ENCODE measurements at regions not wholly inside any gene's neighbourhood (a gene's known extent, or its start where the extent isn't known, plus 50 kb on each side); places are given as distances from the start of the nearest gene placed in this dataset.
A peak's percentile ranks its signal among the peaks of the same experiment; 100 is the strongest.

DNA sequence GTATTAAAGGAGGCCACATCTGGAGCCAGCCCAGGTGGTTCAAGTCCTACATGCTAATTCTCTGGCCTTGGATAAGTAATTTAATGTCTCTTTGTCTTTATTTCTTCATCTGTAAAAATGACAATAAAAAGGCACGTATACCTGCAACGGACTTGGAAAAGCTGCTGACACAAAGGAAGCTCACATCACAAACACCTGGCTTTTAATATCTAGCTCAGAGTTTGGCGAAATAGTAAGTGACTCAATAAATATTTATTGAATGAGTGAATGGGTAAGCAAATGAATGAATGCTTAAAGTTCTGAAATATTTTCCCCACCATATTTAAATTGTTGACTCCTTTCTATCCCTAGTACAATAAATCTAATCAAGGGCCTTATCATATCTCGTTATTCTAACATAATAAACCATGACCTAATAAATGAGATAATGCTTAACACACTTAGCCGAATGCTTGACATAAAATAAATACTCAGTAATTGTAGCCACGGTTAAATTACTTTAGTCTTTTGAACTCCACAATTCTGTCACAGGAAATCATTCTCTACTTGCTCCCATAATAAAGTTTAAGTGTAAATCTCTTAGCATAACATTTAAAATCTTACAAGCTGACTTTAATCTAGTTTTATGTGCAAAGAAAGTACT is 74.7 kb upstream of the PALMD start:
- DNase-seq (ENCODE audit: low read depth): no peak

DNA sequence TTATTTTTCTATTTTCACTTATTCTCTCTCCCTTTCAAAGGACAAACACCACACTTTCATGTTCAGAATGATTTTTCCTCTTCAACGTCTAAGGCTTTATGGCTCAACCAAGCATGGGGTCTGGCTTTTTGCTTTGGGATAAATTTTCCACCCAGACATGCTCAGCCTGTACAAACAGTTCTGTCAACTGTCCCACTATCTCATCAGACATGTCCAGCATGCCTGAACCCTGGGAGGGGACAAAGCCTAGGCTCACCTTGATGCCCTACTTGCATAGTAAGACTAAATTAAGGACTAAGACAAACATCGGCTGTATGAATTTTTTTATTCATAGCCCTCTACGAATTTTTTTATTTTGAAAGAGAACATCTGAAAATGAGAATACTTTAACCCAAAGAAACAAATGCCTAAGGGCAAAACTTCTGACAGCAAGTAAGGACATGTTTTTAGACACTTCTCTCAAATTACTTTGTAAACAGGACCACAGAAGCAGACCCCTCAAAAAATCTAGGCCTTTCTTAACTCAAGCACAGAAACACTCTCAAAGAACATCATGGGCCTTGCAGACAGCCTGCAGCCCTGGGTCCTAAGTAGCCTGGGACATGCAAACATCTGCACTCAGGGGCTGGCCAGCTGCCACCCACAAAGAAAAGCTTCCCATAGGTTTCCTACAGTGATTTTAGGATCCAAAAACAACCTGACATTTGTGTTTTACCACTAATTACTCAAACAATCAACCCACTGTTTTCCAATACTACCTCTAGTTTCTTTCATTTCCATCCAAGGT is 72.3 kb upstream of the PALMD start:
- no peak for DNase-seq (ENCODE audit: low read depth)

DNA sequence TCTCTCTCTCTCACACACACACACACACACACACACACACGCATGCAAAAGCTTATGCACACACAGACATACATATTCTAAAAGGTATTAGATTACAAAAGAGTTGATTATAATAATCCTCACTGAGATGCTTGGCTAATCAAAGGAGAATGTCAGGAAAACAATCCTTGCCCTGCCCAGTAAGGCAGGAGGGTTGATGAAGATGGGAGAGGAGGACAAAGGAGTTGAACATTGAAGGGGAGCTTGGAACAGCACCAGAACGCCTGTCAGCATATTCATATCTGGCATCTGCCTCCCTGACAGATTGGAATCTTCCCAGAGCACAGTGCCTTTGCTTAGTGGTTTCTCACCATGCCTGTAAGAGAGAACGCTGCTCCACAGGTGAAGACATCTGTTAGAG is 68.6 kb upstream of the PALMD start:
- DNase-seq (ENCODE audit: low read depth): no peak

- DNase-seq (ENCODE audit: low read depth): no peak
Measured at GRCh38 chr1:99579691-99580172, 66.2 kb upstream of the PALMD start.

GRCh38 chr1:99580451-99580850 is 65.5 kb upstream of the PALMD start:
- no peak for DNase-seq (ENCODE audit: low read depth)

DNA sequence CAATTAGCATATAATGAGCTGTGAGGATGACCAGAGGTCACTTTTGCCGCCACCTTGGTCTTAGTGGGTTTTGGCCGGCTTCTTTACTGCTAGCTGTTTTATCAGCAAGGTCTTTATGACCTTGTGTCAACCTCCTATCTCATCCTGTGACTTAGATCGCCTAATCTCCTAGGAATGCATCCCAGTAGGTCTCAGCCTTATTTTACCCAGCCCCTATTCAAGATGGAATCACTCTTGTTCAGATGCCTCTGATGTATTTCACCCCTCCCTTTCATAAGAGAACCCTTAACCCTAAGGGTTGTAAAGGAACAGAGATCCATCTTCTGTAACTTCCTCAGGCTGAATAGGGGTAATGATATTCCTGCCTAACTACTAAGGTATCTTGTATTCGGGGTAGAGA is 58.9 kb upstream of the PALMD start:
- no peak for DNase-seq (ENCODE audit: low read depth)

GRCh38 chr1:99589186-99589636 is 56.7 kb upstream of the PALMD start:
- DNase-seq (ENCODE audit: low read depth): no peak

- peak; percentile 98 for DNase-seq (ENCODE audit: low read depth)
Measured at GRCh38 chr1:99590578-99591209, 55.2 kb upstream of the PALMD start.

GRCh38 chr1:99591886-99592285 is 54.0 kb upstream of the PALMD start:
- no peak for DNase-seq (ENCODE audit: low read depth)

DNA sequence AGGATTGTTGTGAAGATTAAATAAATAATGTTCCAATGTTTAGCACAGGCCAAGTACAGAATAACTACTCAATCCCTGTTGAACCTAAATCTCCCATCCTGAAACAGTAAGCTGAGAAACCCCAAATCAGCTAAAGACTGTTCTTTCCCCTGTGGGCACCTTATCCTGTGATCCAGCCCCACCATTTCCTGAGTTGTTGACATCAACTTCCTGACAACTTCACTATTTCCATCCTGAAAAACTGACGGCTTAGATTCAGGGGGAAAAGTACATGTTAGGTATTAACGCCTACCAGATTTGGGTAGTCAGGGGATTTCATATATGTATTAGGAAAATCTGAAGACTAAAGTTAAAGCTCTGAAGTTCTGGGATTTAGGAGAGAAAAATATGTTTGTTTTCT is 51.7 kb upstream of the PALMD start:
- DNase-seq (ENCODE audit: low read depth): no peak

DNA sequence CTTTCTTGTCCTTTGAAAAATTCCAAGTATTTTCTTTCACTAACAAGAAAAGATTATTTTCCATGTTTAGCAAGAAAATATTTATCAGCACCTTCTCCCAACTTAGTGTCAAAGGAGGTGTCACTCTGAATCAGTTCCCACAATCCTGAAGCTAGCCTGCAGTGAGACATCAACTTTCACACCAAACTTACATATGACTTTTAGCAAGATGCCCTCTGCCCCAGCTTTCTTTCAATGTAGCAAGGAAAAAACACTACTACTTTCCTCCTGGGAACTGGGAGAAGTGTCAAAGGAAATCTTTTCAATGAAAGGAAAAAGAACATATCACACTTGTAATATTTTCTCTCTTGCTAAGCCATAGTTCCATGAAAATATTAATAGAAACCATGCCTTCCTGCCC is 50.9 kb upstream of the PALMD start:
- DNase-seq (ENCODE audit: low read depth): no peak

DNA sequence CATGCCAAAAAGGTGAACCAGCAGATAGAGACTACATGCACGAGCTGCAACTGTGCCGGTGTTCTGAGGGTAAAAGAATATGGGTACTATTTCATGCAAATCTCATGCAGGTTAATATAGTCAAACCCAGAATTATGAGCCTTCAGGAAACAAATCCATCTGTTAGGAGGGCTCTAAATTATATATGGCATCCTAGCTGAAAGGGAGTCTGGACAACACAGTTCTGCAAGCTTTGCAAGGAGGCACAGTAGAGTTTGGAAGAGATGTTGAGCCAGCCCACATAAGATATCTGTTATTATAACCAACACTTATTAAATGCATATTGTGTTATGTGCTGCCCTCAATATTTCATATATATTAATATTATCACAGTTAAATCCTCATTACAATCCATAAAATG is 50.5 kb upstream of the PALMD start:
- no peak for DNase-seq (ENCODE audit: low read depth)
